ENCODE measurements at regions not wholly inside any gene's neighbourhood (a gene's known extent, or its start where the extent isn't known, plus 50 kb on each side); places are given as distances from the start of the nearest gene placed in this dataset.

GRCh38 chr9:85872463-85872862 lies 68.5 kb upstream of the NAA35 start:
- no peak for TF ChIP-seq ZNF274 (CRISPR knock-in tag; IDR thresholded peaks at IDR 0.05)
- no peak for TF ChIP-seq PCBP1 (IDR thresholded peaks at IDR 0.05; ENCODE audit: borderline replicate concordance, low read depth, low read length)
- TF ChIP-seq PITX1 (CRISPR knock-in tag; IDR thresholded peaks at IDR 0.05), result no peak
- intact Hi-C loops (cut with micrococcal nuclease; ENCODE audit: unreplicated experiment), result no loop called here
- H3K36me3 ChIP-seq (replicated peaks in 1 of 2; ENCODE audit: control insufficient read depth in 1 of 2, insufficient read depth in 2 of 2, low read length in 2 of 2), result no peaks in the 10 kb centered on the region
- no TSS peak for BruUV-seq (replicated peaks)
- no peak overlapping the region for H3K9ac ChIP-seq (ENCODE audit: insufficient read depth, low read depth, low read length)
- no peaks in the 10 kb centered on the region for H3K9me3 ChIP-seq (ENCODE audit: low read length)
- in situ Hi-C loops (cut with HindIII; ENCODE audit: extremely low pct_ligation_motif_present, low pct_unique_long_range_greater_than_20kb), result no loop called here
- no peaks in the 10 kb centered on the region for H3K4me1 ChIP-seq (ENCODE audit: insufficient read depth, low read length)
- no peaks in the 10 kb centered on the region for H4K20me1 ChIP-seq (ENCODE audit: insufficient read depth, low read length)
- H3K79me2 ChIP-seq (ENCODE audit: insufficient read depth, low read length), result no peaks in the 10 kb centered on the region
- no peak overlapping the region for H3K27ac ChIP-seq (ENCODE audit: extremely low read length, insufficient read depth, low read length)
- POLR2A ChIA-PET, result no interaction called here
- no peak overlapping the region for H3K4me2 ChIP-seq (ENCODE audit: low read depth, low read length)
- H2AFZ ChIP-seq (ENCODE audit: low read length), result no peak overlapping the region
- ATAC-seq, result no peak
- WGBS (ENCODE audit: low lambda C conversion rate), result 91% methylated on average over 6 of the region's 6 CpGs
- no peak for FAIRE-seq
- no peaks in the 10 kb centered on the region for H3K27me3 ChIP-seq (ENCODE audit: control insufficient read depth in 1 of 2, insufficient read depth in 2 of 2, low read length in 2 of 2)
- DNase-seq (ENCODE audit: low spot score), result no peak
- CTCF ChIA-PET (ENCODE audit: low intra/inter-chr PET ratio, low total read pairs), result no interaction called here
- H3K4me3 ChIP-seq (replicated peaks in 1 of 3; ENCODE audit: insufficient read depth in 1 of 3, low read depth in 2 of 3, low read length in 3 of 3), result no peak overlapping the region

GRCh38 chr9:85876628-85877027 lies 64.3 kb upstream of the NAA35 start:
- intact Hi-C loops (cut with micrococcal nuclease; ENCODE audit: unreplicated experiment), result no loop called here
- no peak for FAIRE-seq

More at GRCh38 chr9:85876628-85877027, 64.3 kb upstream of the NAA35 start:
- Histone ChIP-seq H3K9me3 (ENCODE audit: low read length) (no peaks in the 10 kb centered on the region), H3K4me1 (ENCODE audit: insufficient read depth, low read length) (no peaks in the 10 kb centered on the region), H2AFZ (ENCODE audit: low read length) (no peak overlapping the region), H3K4me3 (replicated peaks in 1 of 3; ENCODE audit: insufficient read depth in 1 of 3, low read depth in 2 of 3, low read length in 3 of 3) (no peak overlapping the region), H4K20me1 (ENCODE audit: insufficient read depth, low read length) (no peaks in the 10 kb centered on the region), H3K27me3 (ENCODE audit: control insufficient read depth in 1 of 2, insufficient read depth in 2 of 2, low read length in 2 of 2) (no peaks in the 10 kb centered on the region), H3K9ac (ENCODE audit: insufficient read depth, low read depth, low read length) (no peak overlapping the region), H3K79me2 (ENCODE audit: insufficient read depth, low read length) (no peaks in the 10 kb centered on the region), H3K4me2 (ENCODE audit: low read depth, low read length) (no peak overlapping the region), H3K27ac (ENCODE audit: extremely low read length, insufficient read depth, low read length) (no peak overlapping the region), H3K36me3 (replicated peaks in 1 of 2; ENCODE audit: control insufficient read depth in 1 of 2, insufficient read depth in 2 of 2, low read length in 2 of 2) (no peaks in the 10 kb centered on the region)
- CTCF ChIA-PET (ENCODE audit: low intra/inter-chr PET ratio, low total read pairs), result no interaction called here
- DNase-seq (ENCODE audit: low spot score) (no peak), ATAC-seq (no peak)
- in situ Hi-C loops (cut with HindIII; ENCODE audit: extremely low pct_ligation_motif_present, low pct_unique_long_range_greater_than_20kb), result no loop called here
- no peak for TF ChIP-seq ZFP90 (CRISPR knock-in tag; IDR thresholded peaks at IDR 0.05; ENCODE audit: borderline replicate concordance)
- no peak for TF ChIP-seq ZFP1 (CRISPR knock-in tag; IDR thresholded peaks at IDR 0.05)
- no peak for TF ChIP-seq KLF9 (CRISPR knock-in tag; IDR thresholded peaks at IDR 0.05; ENCODE audit: low read depth)
- TF ChIP-seq STAT5B (CRISPR knock-in tag; IDR thresholded peaks at IDR 0.05), result no peak
- TF ChIP-seq, protein P1, sequence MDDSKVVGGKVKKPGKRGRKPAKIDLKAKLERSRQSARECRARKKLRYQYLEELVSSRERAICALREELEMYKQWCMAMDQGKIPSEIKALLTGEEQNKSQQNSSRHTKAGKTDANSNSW (CRISPR knock-in tag; IDR thresholded peaks at IDR 0.05; ENCODE audit: borderline replicate concordance), result no peak
- TF ChIP-seq ZMYM2 (CRISPR knock-in tag; IDR thresholded peaks at IDR 0.05), result no peak
- TF ChIP-seq ZBTB39 (CRISPR knock-in tag; IDR thresholded peaks at IDR 0.05), result no peak
- TF ChIP-seq TCF7 (IDR thresholded peaks at IDR 0.05; ENCODE audit: low read depth), result no peak
- TF ChIP-seq PTBP1 (IDR thresholded peaks at IDR 0.05; ENCODE audit: low read depth, low read length, poor library complexity, severe bottlenecking), result no peak
- TF ChIP-seq HES4 (CRISPR knock-in tag; IDR thresholded peaks at IDR 0.05; ENCODE audit: borderline replicate concordance), result no peak
- BruUV-seq (replicated peaks), result no TSS peak
- POLR2A ChIA-PET, result no interaction called here
